DMS 273 treated with DMSO at 0.1 percent for 48 hours (cell line): ENCODE measurements at regions not wholly inside any gene's neighbourhood (a gene's known extent, or its start where the extent isn't known, plus 50 kb on each side); places are given as distances from the start of the nearest gene placed in this dataset.

ENCODE experiments used
- DNase-seq: peaks from one replicate; lab custom pipeline; 2025; lab: John Stamatoyannopoulos, UW

- no peak for DNase-seq
These were observed 455.9 kb upstream of the SOX11 start for GRCh38 chr2:5236249-5236648.

DNA sequence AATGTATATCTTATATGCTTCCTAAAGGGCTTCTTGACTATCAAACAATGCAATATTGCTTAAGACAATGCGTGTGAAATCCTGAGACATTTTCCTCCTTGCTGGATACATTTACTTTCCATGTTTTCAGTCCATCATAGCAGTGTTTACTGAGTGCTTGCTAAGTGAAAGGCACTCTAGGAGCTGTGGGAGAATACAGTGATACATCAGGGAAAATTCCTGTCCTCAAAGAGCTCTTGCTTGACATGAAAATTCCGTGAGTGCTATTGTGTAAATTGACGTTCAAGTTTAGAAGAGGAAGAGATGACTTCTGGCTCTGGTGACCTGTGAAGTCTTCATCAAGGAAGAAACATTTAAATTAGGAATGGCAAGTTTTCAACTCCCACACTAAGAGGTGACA, 449.4 kb upstream of the SOX11 start:
- no peak for DNase-seq

GRCh38 chr2:5250482-5250881, 441.7 kb upstream of the SOX11 start:
- DNase-seq: no peak

GRCh38 chr2:5253263-5253662, 438.9 kb upstream of the SOX11 start:
- no peak for DNase-seq

GRCh38 chr2:5254791-5255332, 437.3 kb upstream of the SOX11 start:
- DNase-seq: no peak

DNA sequence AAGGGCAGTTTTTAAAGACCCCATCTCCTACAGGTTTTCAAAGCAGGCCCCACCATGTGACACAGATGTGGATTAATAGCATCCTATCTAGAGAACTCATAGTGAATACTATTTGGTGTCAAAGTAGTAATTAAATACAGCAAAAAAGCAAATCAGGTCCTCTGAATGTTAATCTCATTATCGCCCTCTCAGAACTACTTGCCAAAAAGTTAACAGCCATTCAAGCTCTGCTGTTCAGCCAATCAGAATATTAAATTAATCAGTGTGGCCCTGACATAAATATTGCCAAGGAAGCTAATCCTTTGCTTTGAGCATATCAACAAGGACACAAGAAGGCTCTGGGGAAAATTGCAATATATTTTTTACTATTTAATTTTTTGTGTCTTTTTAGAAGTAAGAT, 428.9 kb upstream of the SOX11 start:
- DNase-seq: no peak

DNA sequence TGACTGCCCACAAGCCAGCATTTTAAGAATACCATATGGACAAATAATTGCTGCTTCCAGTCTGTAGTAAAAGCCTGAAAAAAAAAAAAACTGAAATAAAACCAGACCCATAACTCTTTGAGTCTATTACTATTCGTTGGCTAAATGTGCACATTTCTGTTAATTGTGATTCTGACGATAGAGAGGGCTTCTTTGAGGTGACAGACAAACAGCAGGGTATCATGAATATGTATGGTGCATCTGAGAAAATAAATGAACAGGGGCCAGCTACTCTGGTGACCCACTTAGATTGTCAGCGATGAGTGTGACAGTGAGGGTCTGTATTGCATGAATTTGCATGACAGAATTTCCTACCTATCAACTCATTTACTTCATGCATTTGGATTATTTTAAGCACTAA, 427.8 kb upstream of the SOX11 start:
- no peak for DNase-seq

DNA sequence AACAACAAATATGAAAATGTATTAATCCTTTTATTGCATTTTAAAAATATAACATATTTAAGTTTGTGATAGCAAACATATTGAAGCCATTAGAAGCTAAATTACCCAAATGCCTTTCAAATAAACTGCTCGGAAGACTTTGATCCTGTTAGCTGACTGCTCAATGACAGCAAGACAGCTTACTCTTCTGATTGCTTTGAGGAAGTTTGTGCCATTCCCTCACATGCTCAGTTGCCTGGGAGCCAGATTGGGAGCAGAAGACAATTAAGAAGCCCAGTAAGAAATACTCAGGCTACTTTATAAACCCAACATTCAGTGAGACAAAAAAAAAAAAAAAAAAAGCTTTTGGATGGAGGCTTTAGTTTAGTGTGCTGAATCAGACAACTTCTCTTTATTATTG, 407.1 kb upstream of the SOX11 start:
- DNase-seq: no peak

DNA sequence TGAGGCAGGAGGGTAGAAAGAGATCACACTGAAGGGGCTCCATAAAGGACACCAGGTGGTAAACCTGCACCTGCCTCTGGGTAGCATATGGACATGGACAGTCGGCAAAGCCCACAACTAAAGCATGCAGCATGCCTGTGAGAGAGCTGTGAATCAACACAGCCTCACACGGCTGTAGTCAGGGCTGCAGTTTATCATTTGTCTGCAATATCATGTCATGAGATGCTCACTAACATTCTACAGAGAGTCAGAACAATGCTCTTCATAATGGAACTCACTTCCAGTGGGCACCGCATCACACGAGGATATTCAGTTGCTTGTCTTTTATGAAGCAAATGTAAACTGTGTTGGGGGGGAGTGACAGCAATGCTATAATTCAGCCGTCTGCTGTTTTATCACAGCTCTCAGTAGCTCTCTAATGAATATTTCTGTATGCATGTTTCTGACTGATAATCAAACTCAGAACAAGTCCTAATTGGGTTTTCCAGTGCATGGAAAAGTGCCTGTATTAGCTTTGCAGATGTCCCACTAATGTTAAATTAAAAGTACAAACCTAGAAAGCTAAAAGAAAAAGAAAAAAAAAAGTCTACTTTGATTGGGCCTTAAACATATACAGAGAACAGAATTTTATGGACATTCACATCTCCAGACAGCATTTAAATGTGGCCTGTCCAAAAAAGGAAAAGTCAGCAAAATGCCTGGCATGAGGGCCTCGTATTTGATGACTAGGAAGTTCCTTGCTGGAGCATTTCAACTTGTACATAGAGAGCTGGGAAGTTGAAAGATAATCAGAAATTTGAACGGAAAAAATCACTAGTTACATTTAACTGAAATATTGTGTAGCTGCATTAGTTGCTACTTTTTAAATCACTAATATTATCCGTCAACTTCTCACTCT, 406.1 kb upstream of the SOX11 start:
- DNase-seq: no peak

- DNase-seq: no peak
These were observed 404.4 kb upstream of the SOX11 start for GRCh38 chr2:5287558-5288334.

DNA sequence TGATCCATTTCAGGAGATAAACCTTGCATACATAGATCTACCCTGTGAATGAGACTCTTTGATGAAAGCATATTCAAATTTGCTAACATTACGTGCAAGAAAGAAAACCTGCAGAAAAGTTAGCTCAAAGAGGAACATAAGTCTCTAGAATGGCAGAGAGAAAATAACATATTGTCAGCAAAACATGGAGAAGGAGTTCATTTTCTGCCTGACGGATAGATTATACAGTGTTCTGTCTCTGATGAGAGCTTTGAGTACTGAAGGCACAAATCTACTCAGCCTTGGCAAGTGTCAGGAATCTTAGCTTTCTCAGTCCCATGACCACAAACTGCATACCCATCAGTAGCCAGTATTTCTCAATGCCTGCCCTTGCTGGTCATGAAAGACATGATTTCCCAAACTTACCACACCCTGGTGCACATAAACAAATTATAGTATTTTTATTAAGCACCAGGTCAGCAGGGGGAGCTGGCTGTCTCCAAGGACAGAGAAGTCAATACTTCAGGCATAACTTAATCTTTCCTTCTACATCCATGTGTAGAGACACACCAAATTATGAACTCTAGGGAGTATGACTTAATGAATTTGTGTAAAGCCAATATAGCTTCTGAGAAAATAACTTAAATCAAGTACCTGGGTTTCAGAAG, 401.2 kb upstream of the SOX11 start:
- no peak for DNase-seq

- DNase-seq: no peak
These were observed 387.5 kb upstream of the SOX11 start for GRCh38 chr2:5304640-5305039.

DNA sequence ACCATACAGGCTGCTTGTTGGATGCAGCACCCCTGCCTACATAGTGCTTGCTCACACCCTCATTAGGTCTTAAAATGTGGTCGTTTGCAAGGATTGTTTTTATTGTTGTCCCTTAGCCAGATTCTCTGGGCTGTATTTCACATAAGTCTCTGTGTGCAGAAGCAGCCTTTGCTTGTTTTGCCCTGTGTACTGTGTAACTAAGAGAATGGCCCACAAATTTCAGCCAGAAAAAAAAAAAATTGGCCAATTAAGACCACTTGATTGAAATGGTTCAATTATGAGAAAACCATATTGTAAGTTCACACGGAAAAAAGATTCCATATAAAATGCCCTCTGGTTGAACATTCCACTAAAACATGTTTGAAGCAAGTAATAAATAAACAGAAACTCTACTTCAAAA, 377.1 kb upstream of the SOX11 start:
- DNase-seq: no peak

- peak; percentile 42 for DNase-seq
These were observed 376.7 kb upstream of the SOX11 start for GRCh38 chr2:5315512-5315911.

GRCh38 chr2:5316001-5316490, 376.1 kb upstream of the SOX11 start:
- DNase-seq: no peak

DNA sequence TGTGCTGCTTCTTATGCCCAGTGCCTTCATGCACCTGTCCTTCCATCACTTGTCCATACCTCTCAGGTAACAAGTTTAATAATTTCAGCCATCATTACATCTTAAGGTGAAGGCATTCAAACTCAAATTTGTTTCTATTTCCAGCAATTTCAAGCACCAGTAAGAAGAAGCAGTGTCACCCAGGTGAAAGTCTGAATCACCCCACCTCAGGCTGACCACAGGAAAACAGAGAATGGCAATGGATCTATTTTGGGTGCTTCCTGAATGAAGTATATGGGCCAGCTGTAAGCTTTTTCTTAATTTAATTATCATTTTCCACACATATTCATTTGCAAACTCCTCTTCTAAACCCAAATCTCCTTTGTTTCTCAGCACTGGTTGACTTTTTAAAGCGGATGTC, 372.7 kb upstream of the SOX11 start:
- DNase-seq: no peak

GRCh38 chr2:5322396-5322795, 369.8 kb upstream of the SOX11 start:
- DNase-seq: no peak

GRCh38 chr2:5325523-5325922, 366.7 kb upstream of the SOX11 start:
- no peak for DNase-seq

GRCh38 chr2:5328826-5329225, 363.4 kb upstream of the SOX11 start:
- DNase-seq: no peak

DNA sequence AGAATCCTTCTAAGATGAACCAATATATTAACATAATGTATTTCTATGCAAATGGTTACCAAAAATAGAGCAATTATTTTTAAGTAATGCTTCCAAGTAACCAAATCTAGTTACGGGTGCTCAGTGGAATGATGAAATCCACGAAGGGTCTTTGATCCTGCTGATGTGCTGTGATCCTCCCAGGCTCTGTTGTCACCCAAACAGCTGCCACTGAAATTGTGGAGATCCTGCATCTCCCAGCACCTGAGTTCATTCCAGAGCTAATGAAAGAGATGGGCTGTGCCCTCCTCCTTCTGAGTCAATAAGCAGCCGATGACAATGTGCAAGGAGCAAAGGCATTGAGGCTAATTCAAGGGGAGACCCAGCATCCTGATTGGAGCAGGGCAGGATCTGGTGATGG, 362.4 kb upstream of the SOX11 start:
- DNase-seq: no peak

DNA sequence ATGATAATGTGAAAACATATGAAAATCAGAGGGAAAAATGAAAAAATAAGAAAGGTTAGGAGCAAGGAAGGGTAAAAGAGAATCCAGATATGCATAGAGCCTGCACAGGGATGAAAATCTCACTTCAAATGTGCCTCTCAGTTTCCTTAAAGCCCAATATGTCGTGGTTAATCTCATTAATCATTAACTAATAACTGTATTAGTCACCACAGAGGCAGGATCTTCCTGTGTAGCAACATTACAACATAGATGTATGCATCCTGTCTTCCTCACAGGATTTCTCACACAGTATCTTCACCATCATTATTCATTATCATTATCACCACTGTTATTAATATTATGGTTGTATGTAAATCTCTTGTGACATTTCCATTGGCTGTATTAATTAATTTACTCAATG, 361.2 kb upstream of the SOX11 start:
- no peak for DNase-seq

DNA sequence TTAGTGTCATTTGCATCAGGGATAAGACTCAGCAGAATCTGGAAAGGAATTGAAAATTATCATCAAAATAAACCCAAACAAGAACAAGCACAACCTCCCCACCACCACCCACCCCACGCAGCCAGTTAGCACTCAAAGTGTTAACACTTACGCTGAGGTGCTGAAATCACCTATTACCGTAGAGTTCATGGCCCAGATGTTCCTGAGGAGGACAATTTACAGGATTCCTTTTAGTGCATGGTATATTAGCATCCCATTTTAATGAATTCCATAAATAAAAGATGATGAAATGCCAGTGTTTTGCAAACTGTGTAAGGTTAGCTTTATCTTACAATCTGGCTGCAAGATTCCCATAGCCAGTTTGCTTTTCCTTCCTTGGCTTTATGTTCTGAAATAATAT, 359.3 kb upstream of the SOX11 start:
- no peak for DNase-seq
